ENCODE measurements at regions not wholly inside any gene's neighbourhood (a gene's known extent, or its start where the extent isn't known, plus 50 kb on each side); places are given as distances from the start of the nearest gene placed in this dataset.
"Not testable (repeated sequence)": the region's sequence is repeated elsewhere in the genome, so short reads cannot be mapped to it uniquely, and the experiment has no call there.

- Histone ChIP-seq H2BK5ac (ENCODE audit: low read length) (no peak overlapping the region), H3K9ac (ENCODE audit: low read depth, low read length, poor library complexity) (no peak overlapping the region), H3K79me1 (ENCODE audit: low read depth, low read length) (no peaks in the 10 kb centered on the region), H3K4me3 (ENCODE audit: low read length in 2 of 2) (no peak overlapping the region), H2BK12ac (ENCODE audit: low read length) (no peak overlapping the region), H3K9me3 (replicated peaks in 1 of 2; ENCODE audit: control insufficient read depth in 2 of 2, insufficient read depth in 1 of 2, low read depth in 1 of 2, low read length in 2 of 2) (no peaks in the 10 kb centered on the region), H3K18ac (ENCODE audit: low read length) (no peak overlapping the region), H4K8ac (ENCODE audit: low read depth, low read length) (no peak overlapping the region), H4K91ac (ENCODE audit: low read depth, low read length, poor library complexity) (no peak overlapping the region), H3K27ac (replicated peaks; ENCODE audit: low read length) (no peak overlapping the region), H2AK5ac (ENCODE audit: low read depth, low read length) (no peak overlapping the region), H3K36me3 (replicated peaks in 1 of 2; ENCODE audit: control insufficient read depth in 2 of 2, insufficient read depth in 2 of 2, low read length in 2 of 2) (no peaks in the 10 kb centered on the region), H3K23ac (ENCODE audit: low read depth, low read length, poor library complexity) (no peak overlapping the region), H3K4me1 (ENCODE audit: control insufficient read depth in 2 of 2, insufficient read depth in 1 of 2, low read depth in 1 of 2, low read length in 2 of 2) (peaks cover 0 to 1% of the 10 kb centered on the region in 2 donors), H3K4ac (ENCODE audit: low read length) (no peak overlapping the region), H2BK120ac (ENCODE audit: low read depth, low read length) (no peak overlapping the region), H2BK15ac (ENCODE audit: low read length) (no peak overlapping the region), H2AFZ (ENCODE audit: low read length) (no peak overlapping the region), H3K14ac (ENCODE audit: low read length) (no peak overlapping the region), H3K4me2 (ENCODE audit: insufficient read depth, low read length, poor library complexity, severe bottlenecking) (no peak overlapping the region), H3K27me3 (ENCODE audit: control insufficient read depth in 3 of 3, insufficient read depth in 3 of 3, low read depth in 1 of 3, low read length in 3 of 3) (peaks cover 0 to 12% (median 2%) of the 10 kb centered on the region in 3 experiments)
- WGBS, 2 donors (ENCODE audit: extremely low coverage in 2 of 2, insufficient read length in 2 of 2, insufficient replicate concordance in 1 of 2), result no CpG with 5 or more reads among the region's 4 CpGs
- DNase-seq (ENCODE audit: low spot score), result no peak
Measured at GRCh38 chr3:53426918-53427317, 67.5 kb upstream of the CACNA1D start.

- Histone ChIP-seq H2AK5ac (ENCODE audit: low read depth, low read length) (no peak overlapping the region), H3K4me1 (ENCODE audit: control insufficient read depth in 2 of 2, insufficient read depth in 1 of 2, low read depth in 1 of 2, low read length in 2 of 2) (no peaks in the 10 kb centered on the region), H3K4me2 (ENCODE audit: insufficient read depth, low read length, poor library complexity, severe bottlenecking) (no peak overlapping the region), H2BK12ac (ENCODE audit: low read length) (no peak overlapping the region), H2AFZ (ENCODE audit: low read length) (no peak overlapping the region), H3K18ac (ENCODE audit: low read length) (no peak overlapping the region), H3K27me3 (ENCODE audit: control insufficient read depth in 3 of 3, insufficient read depth in 3 of 3, low read depth in 1 of 3, low read length in 3 of 3) (peaks cover 0 to 17% (median 0%) of the 10 kb centered on the region in 3 experiments), H2BK5ac (ENCODE audit: low read length) (no peak overlapping the region), H3K23ac (ENCODE audit: low read depth, low read length, poor library complexity) (no peak overlapping the region), H3K4ac (ENCODE audit: low read length) (no peak overlapping the region), H3K4me3 (ENCODE audit: low read length in 2 of 2) (no peak overlapping the region), H3K9ac (ENCODE audit: low read depth, low read length, poor library complexity) (no peak overlapping the region), H4K8ac (ENCODE audit: low read depth, low read length) (no peak overlapping the region), H3K9me3 (replicated peaks in 1 of 2; ENCODE audit: control insufficient read depth in 2 of 2, insufficient read depth in 1 of 2, low read depth in 1 of 2, low read length in 2 of 2) (no peaks in the 10 kb centered on the region), H3K36me3 (replicated peaks in 1 of 2; ENCODE audit: control insufficient read depth in 2 of 2, insufficient read depth in 2 of 2, low read length in 2 of 2) (no peaks in the 10 kb centered on the region), H2BK15ac (ENCODE audit: low read length) (no peak overlapping the region), H4K91ac (ENCODE audit: low read depth, low read length, poor library complexity) (no peak overlapping the region), H3K14ac (ENCODE audit: low read length) (no peak overlapping the region), H2BK120ac (ENCODE audit: low read depth, low read length) (no peak overlapping the region), H3K27ac (replicated peaks; ENCODE audit: low read length) (no peak overlapping the region), H3K79me1 (ENCODE audit: low read depth, low read length) (no peaks in the 10 kb centered on the region)
- no peak for DNase-seq (ENCODE audit: low spot score)
- no CpG with 5 or more reads among the region's 4 CpGs for WGBS, 2 donors (ENCODE audit: extremely low coverage in 2 of 2, insufficient read length in 2 of 2, insufficient replicate concordance in 1 of 2)
Measured at GRCh38 chr3:53436828-53437227, 57.6 kb upstream of the CACNA1D start.

GRCh38 chr3:53442863-53443262 is 51.5 kb upstream of the CACNA1D start:
- not testable (repeated sequence) for H2BK12ac ChIP-seq (ENCODE audit: low read length); H3K9ac ChIP-seq (ENCODE audit: low read depth, low read length, poor library complexity); H3K18ac ChIP-seq (ENCODE audit: low read length); H3K9me3 ChIP-seq (replicated peaks in 1 of 2; ENCODE audit: control insufficient read depth in 2 of 2, insufficient read depth in 1 of 2, low read depth in 1 of 2, low read length in 2 of 2); H3K79me1 ChIP-seq (ENCODE audit: low read depth, low read length); H2BK120ac ChIP-seq (ENCODE audit: low read depth, low read length); H3K27ac ChIP-seq (replicated peaks; ENCODE audit: low read length); H2BK5ac ChIP-seq (ENCODE audit: low read length); H3K4me2 ChIP-seq (ENCODE audit: insufficient read depth, low read length, poor library complexity, severe bottlenecking); H3K4ac ChIP-seq (ENCODE audit: low read length); H3K14ac ChIP-seq (ENCODE audit: low read length); H4K8ac ChIP-seq (ENCODE audit: low read depth, low read length); H3K23ac ChIP-seq (ENCODE audit: low read depth, low read length, poor library complexity); H2AK5ac ChIP-seq (ENCODE audit: low read depth, low read length); H3K27me3 ChIP-seq (ENCODE audit: control insufficient read depth in 3 of 3, insufficient read depth in 3 of 3, low read depth in 1 of 3, low read length in 3 of 3); H3K36me3 ChIP-seq (replicated peaks in 1 of 2; ENCODE audit: control insufficient read depth in 2 of 2, insufficient read depth in 2 of 2, low read length in 2 of 2); H4K91ac ChIP-seq (ENCODE audit: low read depth, low read length, poor library complexity); H3K4me1 ChIP-seq (ENCODE audit: control insufficient read depth in 2 of 2, insufficient read depth in 1 of 2, low read depth in 1 of 2, low read length in 2 of 2); H2AFZ ChIP-seq (ENCODE audit: low read length); H3K4me3 ChIP-seq (ENCODE audit: low read length in 2 of 2); DNase-seq (ENCODE audit: low spot score); H2BK15ac ChIP-seq (ENCODE audit: low read length)
- WGBS, 2 donors (ENCODE audit: extremely low coverage in 2 of 2, insufficient read length in 2 of 2, insufficient replicate concordance in 1 of 2), result no CpG with 5 or more reads among the region's 3 CpGs

All from neuronal stem cell (in vitro differentiated cells).